UCSD-AML1 (cell line): ENCODE measurements at regions not wholly inside any gene's neighbourhood (a gene's known extent, or its start where the extent isn't known, plus 50 kb on each side); places are given as distances from the start of the nearest gene placed in this dataset.

Experiments used
- DNase-seq: peaks from one replicate; lab custom pipeline; 2025; ENCODE audit not compliant: unreplicated experiment; lab: John Stamatoyannopoulos, UW

GRCh38 chr4:36785973-36786372 lies 458.6 kb upstream of the NWD2 start:
- DNase-seq, result no peak

GRCh38 chr4:36786519-36786918 lies 458.0 kb upstream of the NWD2 start:
- DNase-seq, result no peak

- DNase-seq, result no peak
These were observed 449.8 kb upstream of the NWD2 start for GRCh38 chr4:36794716-36795115.

- no peak for DNase-seq
These were observed 432.4 kb upstream of the NWD2 start for GRCh38 chr4:36812149-36812548.

- no peak for DNase-seq
These were observed 429.0 kb upstream of the NWD2 start for GRCh38 chr4:36815536-36815935.

GRCh38 chr4:36823199-36823967 lies 421.2 kb upstream of the NWD2 start:
- peak; percentile 3 for DNase-seq

- no peak for DNase-seq
These were observed 419.9 kb upstream of the NWD2 start for GRCh38 chr4:36824682-36825081.

- no peak for DNase-seq
These were observed 409.3 kb upstream of the NWD2 start for GRCh38 chr4:36835246-36835645.

GRCh38 chr4:36841583-36842326 lies 402.8 kb upstream of the NWD2 start:
- DNase-seq, result no peak

- no peak for DNase-seq
These were observed 400.1 kb upstream of the NWD2 start for GRCh38 chr4:36844448-36844847.

GRCh38 chr4:36852856-36853255 lies 391.7 kb upstream of the NWD2 start:
- DNase-seq, result no peak

- peak; percentile 2 for DNase-seq
These were observed 390.0 kb upstream of the NWD2 start for GRCh38 chr4:36854554-36854953.

GRCh38 chr4:36863601-36864000 lies 380.9 kb upstream of the NWD2 start:
- DNase-seq, result no peak

GRCh38 chr4:36870121-36870520 lies 374.4 kb upstream of the NWD2 start:
- no peak for DNase-seq

- DNase-seq, result no peak
These were observed 371.9 kb upstream of the NWD2 start for GRCh38 chr4:36872679-36873078.

GRCh38 chr4:36884151-36884550 lies 360.4 kb upstream of the NWD2 start:
- no peak for DNase-seq

GRCh38 chr4:36891971-36892370 lies 352.6 kb upstream of the NWD2 start:
- DNase-seq, result no peak

- DNase-seq, result no peak
These were observed 344.0 kb upstream of the NWD2 start for GRCh38 chr4:36900446-36900987.

GRCh38 chr4:36904823-36905222 lies 339.7 kb upstream of the NWD2 start:
- no peak for DNase-seq

- DNase-seq, result no peak
These were observed 330.4 kb upstream of the NWD2 start for GRCh38 chr4:36914106-36914505.

GRCh38 chr4:36915717-36916116 lies 328.8 kb upstream of the NWD2 start:
- no peak for DNase-seq

- DNase-seq, result no peak
These were observed 327.1 kb upstream of the NWD2 start for GRCh38 chr4:36917413-36917812.
